NCI-H2171 (cell line): ENCODE measurements at regions not wholly inside any gene's neighbourhood (a gene's known extent, or its start where the extent isn't known, plus 50 kb on each side); places are given as distances from the start of the nearest gene placed in this dataset.

Source experiments
- DNase-seq: peaks from one replicate; lab custom pipeline; 2025; lab: John Stamatoyannopoulos, UW

- DNase-seq: no peak
Observed at GRCh38 chr14:38901791-38902190, 201.2 kb downstream of the SEC23A start.

GRCh38 chr14:38900887-38901286 is 202.1 kb downstream of the SEC23A start:
- no peak for DNase-seq

- DNase-seq: no peak
Observed at GRCh38 chr14:38887696-38888095, 215.3 kb downstream of the SEC23A start.

- no peak for DNase-seq
Observed at GRCh38 chr14:38884109-38884508, 218.9 kb downstream of the SEC23A start.

- no peak for DNase-seq
Observed at GRCh38 chr14:38883127-38883526, 219.9 kb downstream of the SEC23A start.

GRCh38 chr14:38882533-38882932 is 220.5 kb downstream of the SEC23A start:
- DNase-seq: no peak

- DNase-seq: no peak
Observed at GRCh38 chr14:38880643-38881524, 222.2 kb downstream of the SEC23A start.

- no peak for DNase-seq
Observed at GRCh38 chr14:38877744-38878388, 225.2 kb downstream of the SEC23A start.

- DNase-seq: no peak
Observed at GRCh38 chr14:38874721-38875120, 228.3 kb downstream of the SEC23A start.

- no peak for DNase-seq
Observed at GRCh38 chr14:38873941-38874612, 229.0 kb downstream of the SEC23A start.

GRCh38 chr14:38870296-38870836 is 232.7 kb downstream of the SEC23A start:
- DNase-seq: no peak

- no peak for DNase-seq
Observed at GRCh38 chr14:38868399-38869290, 234.4 kb downstream of the SEC23A start.

GRCh38 chr14:38867561-38868150 is 235.4 kb downstream of the SEC23A start:
- DNase-seq: peak; percentile 68

GRCh38 chr14:38866461-38866860 is 236.6 kb downstream of the SEC23A start:
- DNase-seq: no peak

GRCh38 chr14:38862366-38862765 is 240.7 kb downstream of the SEC23A start:
- no peak for DNase-seq

- no peak for DNase-seq
Observed at GRCh38 chr14:38860530-38860929, 242.5 kb downstream of the SEC23A start.

GRCh38 chr14:38856798-38857197 is 246.2 kb downstream of the SEC23A start:
- no peak for DNase-seq

GRCh38 chr14:38855513-38855912 is 247.5 kb downstream of the SEC23A start:
- DNase-seq: no peak

- no peak for DNase-seq
Observed at GRCh38 chr14:38851111-38851510, 251.9 kb downstream of the SEC23A start.

GRCh38 chr14:38850664-38851063 is 252.4 kb downstream of the SEC23A start:
- DNase-seq: no peak
